Loucy (cell line): ENCODE measurements at regions not wholly inside any gene's neighbourhood (a gene's known extent, or its start where the extent isn't known, plus 50 kb on each side); places are given as distances from the start of the nearest gene placed in this dataset.

ENCODE experiments used
- CTCF ChIP-seq: fragments of 200-600 bp; sonication (generic); conservative IDR thresholded peaks from 2 replicates; pipeline ENCODE4 v1.5.1; 2014; ENCODE audit warnings: mild to moderate bottlenecking, antibody characterized with exemption, low read length
- EZH2phosphoT487 ChIP-seq: fragments of 200-600 bp; IDR thresholded peaks from 2 replicates; pipeline ENCODE4 v1.6.1; 2018; ENCODE audit warnings: antibody characterized with exemption, mild to moderate bottlenecking, moderate library complexity, borderline replicate concordance

DNA sequence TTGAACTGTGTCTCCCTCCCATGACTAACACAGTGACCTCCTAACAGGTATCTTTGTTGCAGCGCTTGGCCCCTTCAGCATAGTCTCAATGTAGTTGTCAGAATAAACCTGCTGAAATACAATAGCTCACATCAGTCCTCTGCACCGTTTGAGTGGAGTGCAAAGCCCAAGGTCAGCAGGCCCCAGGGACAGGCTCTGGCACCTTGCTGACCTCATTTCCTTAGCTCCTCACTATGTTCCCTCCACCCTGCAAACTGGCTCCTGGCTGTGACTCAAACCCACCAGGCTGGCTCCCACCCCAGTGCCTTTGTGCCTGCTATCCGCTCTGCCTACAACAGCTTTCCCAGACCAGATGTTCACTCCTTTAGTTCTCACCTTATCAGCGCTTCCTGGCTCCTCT lies 146.7 kb downstream of the LRATD1 start:
- TF ChIP-seq CTCF (no peak), EZH2phosphoT487 (no peak)
